ENCODE measurements at regions not wholly inside any gene's neighbourhood (a gene's known extent, or its start where the extent isn't known, plus 50 kb on each side); places are given as distances from the start of the nearest gene placed in this dataset.

- H3K9me3 ChIP-seq (ENCODE audit: low read length) = no peaks in the 10 kb centered on the region
- H3K4me3 ChIP-seq (replicated peaks in 1 of 3; ENCODE audit: insufficient read depth in 1 of 3, low read depth in 2 of 3, low read length in 3 of 3) = no peak overlapping the region
- in situ Hi-C loops (cut with HindIII; ENCODE audit: extremely low pct_ligation_motif_present, low pct_unique_long_range_greater_than_20kb) (no loop called here), intact Hi-C loops (cut with micrococcal nuclease; ENCODE audit: unreplicated experiment) (no loop called here)
- no peaks in the 10 kb centered on the region; a peak in 1 of 5 replicates for H3K27me3 ChIP-seq (ENCODE audit: control insufficient read depth in 1 of 2, insufficient read depth in 2 of 2, low read length in 2 of 2)
- no peak overlapping the region for H2AFZ ChIP-seq (ENCODE audit: low read length)
- FAIRE-seq = no peak
- 0% methylated on average over 5 of the region's 5 CpGs for WGBS (ENCODE audit: low lambda C conversion rate)
- H3K79me2 ChIP-seq (ENCODE audit: insufficient read depth, low read length) = no peaks in the 10 kb centered on the region
- no peaks in the 10 kb centered on the region for H3K36me3 ChIP-seq (replicated peaks in 1 of 2; ENCODE audit: control insufficient read depth in 1 of 2, insufficient read depth in 2 of 2, low read length in 2 of 2)
- H3K4me1 ChIP-seq (ENCODE audit: insufficient read depth, low read length) = no peaks in the 10 kb centered on the region
- no peak overlapping the region for H3K9ac ChIP-seq (ENCODE audit: insufficient read depth, low read depth, low read length)
- H3K27ac ChIP-seq (ENCODE audit: extremely low read length, insufficient read depth, low read length) = no peak overlapping the region
- no peak for ATAC-seq
- H4K20me1 ChIP-seq (ENCODE audit: insufficient read depth, low read length) = no peaks in the 10 kb centered on the region
- H3K4me2 ChIP-seq (ENCODE audit: low read depth, low read length) = no peak overlapping the region
- POLR2A ChIA-PET = no interaction called here
- no TSS peak for BruUV-seq (replicated peaks)
- CTCF ChIA-PET (ENCODE audit: low intra/inter-chr PET ratio, low total read pairs) = no interaction called here
- no peak for DNase-seq (ENCODE audit: low spot score)
- TF ChIP-seq NR2F1 (CRISPR knock-in tag; IDR thresholded peaks at IDR 0.05) (no peak), KDM4B (CRISPR knock-in tag; IDR thresholded peaks at IDR 0.05) (no peak), HBP1 (CRISPR knock-in tag; IDR thresholded peaks at IDR 0.05; ENCODE audit: low read depth) (no peak), E2F1 (CRISPR knock-in tag; IDR thresholded peaks at IDR 0.05) (no peak), LBX2 (CRISPR knock-in tag; IDR thresholded peaks at IDR 0.05; ENCODE audit: borderline replicate concordance) (no peak), ZNF609 (CRISPR knock-in tag; IDR thresholded peaks at IDR 0.05; ENCODE audit: borderline replicate concordance) (no peak), GMEB2 (CRISPR knock-in tag; IDR thresholded peaks at IDR 0.05; ENCODE audit: low read depth) (no peak), AKAP8 (CRISPR knock-in tag; IDR thresholded peaks at IDR 0.05) (no peak), SP4 (CRISPR knock-in tag; IDR thresholded peaks at IDR 0.05) (no peak), FOXO1 (CRISPR knock-in tag; IDR thresholded peaks at IDR 0.05) (no peak), ZFP1 (CRISPR knock-in tag; IDR thresholded peaks at IDR 0.05) (no peak), ZBTB49 (CRISPR knock-in tag; IDR thresholded peaks at IDR 0.05; ENCODE audit: borderline replicate concordance) (no peak), MAX (IDR thresholded peaks at IDR 0.05) (no peak)
Observed at GRCh38 chr19:32176591-32176990, 168.8 kb upstream of the ZNF507 start.

All from HepG2 (cell line).